ENCODE measurements at regions not wholly inside any gene's neighbourhood (a gene's known extent, or its start where the extent isn't known, plus 50 kb on each side); places are given as distances from the start of the nearest gene placed in this dataset.

- DNase-seq: no peak
These were observed 249.1 kb upstream of the MTNR1B start for GRCh38 chr11:92720385-92720784.

- DNase-seq: no peak
These were observed 244.1 kb upstream of the MTNR1B start for GRCh38 chr11:92725352-92725751.

- no peak for DNase-seq
These were observed 242.3 kb upstream of the MTNR1B start for GRCh38 chr11:92727123-92727522.

GRCh38 chr11:92727769-92728168 lies 241.7 kb upstream of the MTNR1B start:
- no peak for DNase-seq

GRCh38 chr11:92728628-92729027 lies 240.8 kb upstream of the MTNR1B start:
- no peak for DNase-seq

GRCh38 chr11:92735039-92735438 lies 234.4 kb upstream of the MTNR1B start:
- DNase-seq: no peak

- no peak for DNase-seq
These were observed 231.2 kb upstream of the MTNR1B start for GRCh38 chr11:92738276-92738675.

- no peak for DNase-seq
These were observed 230.4 kb upstream of the MTNR1B start for GRCh38 chr11:92739041-92739440.

GRCh38 chr11:92739491-92739890 lies 230.0 kb upstream of the MTNR1B start:
- no peak for DNase-seq

- DNase-seq: no peak
These were observed 229.2 kb upstream of the MTNR1B start for GRCh38 chr11:92740276-92740675.

GRCh38 chr11:92744929-92745585 lies 224.4 kb upstream of the MTNR1B start:
- DNase-seq: no peak

GRCh38 chr11:92750794-92751193 lies 218.7 kb upstream of the MTNR1B start:
- DNase-seq: no peak

- DNase-seq: no peak
These were observed 217.9 kb upstream of the MTNR1B start for GRCh38 chr11:92751594-92751993.

- no peak for DNase-seq
These were observed 217.3 kb upstream of the MTNR1B start for GRCh38 chr11:92752122-92752521.

- DNase-seq: no peak
These were observed 216.3 kb upstream of the MTNR1B start for GRCh38 chr11:92753161-92753560.

- DNase-seq: no peak
These were observed 211.1 kb upstream of the MTNR1B start for GRCh38 chr11:92758241-92758780.

- no peak for DNase-seq
These were observed 209.8 kb upstream of the MTNR1B start for GRCh38 chr11:92759571-92760214.

GRCh38 chr11:92762121-92762540 lies 207.3 kb upstream of the MTNR1B start:
- no peak for DNase-seq

- DNase-seq: no peak
These were observed 206.1 kb upstream of the MTNR1B start for GRCh38 chr11:92763336-92763735.

- no peak for DNase-seq
These were observed 205.3 kb upstream of the MTNR1B start for GRCh38 chr11:92764128-92764527.

GRCh38 chr11:92765082-92765840 lies 204.2 kb upstream of the MTNR1B start:
- DNase-seq: no peak

- no peak for DNase-seq
These were observed 203.5 kb upstream of the MTNR1B start for GRCh38 chr11:92765965-92766371.

GRCh38 chr11:92766698-92767097 lies 202.8 kb upstream of the MTNR1B start:
- DNase-seq: no peak

- no peak for DNase-seq
These were observed 202.0 kb upstream of the MTNR1B start for GRCh38 chr11:92767416-92767815.

All from islet precursor cell (in vitro differentiated cells).